ENCODE measurements at regions not wholly inside any gene's neighbourhood (a gene's known extent, or its start where the extent isn't known, plus 50 kb on each side); places are given as distances from the start of the nearest gene placed in this dataset.

DNA sequence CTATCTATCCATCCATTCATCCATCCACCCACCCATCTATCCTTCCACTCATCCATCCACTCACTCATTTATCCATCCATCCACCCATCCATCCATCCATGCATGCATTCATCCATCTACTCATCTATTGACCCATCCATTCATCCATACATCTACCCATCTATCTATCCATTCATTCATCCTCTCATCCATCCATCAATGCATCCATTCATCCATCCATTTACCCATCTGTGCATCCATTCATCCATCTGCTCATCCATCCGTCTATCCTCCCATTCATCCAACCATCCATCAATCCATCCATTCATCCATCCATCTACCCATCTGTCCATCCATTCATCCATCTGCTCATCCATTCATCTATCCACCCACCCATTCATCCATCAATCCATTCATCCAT, 224.5 kb upstream of the MAF start:
- Histone ChIP-seq H3K9me3 (ENCODE audit: control insufficient read depth, insufficient read depth, low read length) (no peaks in the 10 kb centered on the region), H3K79me2 (ENCODE audit: control insufficient read depth, low read length) (no peaks in the 10 kb centered on the region), H3K4me1 (ENCODE audit: control insufficient read depth, low read length) (no peaks in the 10 kb centered on the region), H4K20me1 (ENCODE audit: control insufficient read depth, insufficient read depth, low read depth, low read length) (no peaks in the 10 kb centered on the region), H3K36me3 (ENCODE audit: control insufficient read depth, low read length) (no peaks in the 10 kb centered on the region), H3K9me2 (replicated peaks; ENCODE audit: control insufficient read depth, low read length) (no peaks in the 10 kb centered on the region), H3K4me3 (ENCODE audit: low read length) (no peak overlapping the region), H3K27ac (ENCODE audit: low read depth, low read length) (no peak overlapping the region), H3K27me3 (ENCODE audit: control insufficient read depth, low read length) (no peaks in the 10 kb centered on the region), H3K4me2 (ENCODE audit: low read length) (no peak overlapping the region), H3F3A (ENCODE audit: control insufficient read depth, insufficient read depth) (no peaks in the 10 kb centered on the region)
- TF ChIP-seq, protein P1, sequence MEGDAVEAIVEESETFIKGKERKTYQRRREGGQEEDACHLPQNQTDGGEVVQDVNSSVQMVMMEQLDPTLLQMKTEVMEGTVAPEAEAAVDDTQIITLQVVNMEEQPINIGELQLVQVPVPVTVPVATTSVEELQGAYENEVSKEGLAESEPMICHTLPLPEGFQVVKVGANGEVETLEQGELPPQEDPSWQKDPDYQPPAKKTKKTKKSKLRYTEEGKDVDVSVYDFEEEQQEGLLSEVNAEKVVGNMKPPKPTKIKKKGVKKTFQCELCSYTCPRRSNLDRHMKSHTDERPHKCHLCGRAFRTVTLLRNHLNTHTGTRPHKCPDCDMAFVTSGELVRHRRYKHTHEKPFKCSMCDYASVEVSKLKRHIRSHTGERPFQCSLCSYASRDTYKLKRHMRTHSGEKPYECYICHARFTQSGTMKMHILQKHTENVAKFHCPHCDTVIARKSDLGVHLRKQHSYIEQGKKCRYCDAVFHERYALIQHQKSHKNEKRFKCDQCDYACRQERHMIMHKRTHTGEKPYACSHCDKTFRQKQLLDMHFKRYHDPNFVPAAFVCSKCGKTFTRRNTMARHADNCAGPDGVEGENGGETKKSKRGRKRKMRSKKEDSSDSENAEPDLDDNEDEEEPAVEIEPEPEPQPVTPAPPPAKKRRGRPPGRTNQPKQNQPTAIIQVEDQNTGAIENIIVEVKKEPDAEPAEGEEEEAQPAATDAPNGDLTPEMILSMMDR (IDR thresholded peaks at IDR 0.05; ENCODE audit: low read depth, low read length, poor library complexity, severe bottlenecking) = no peak
- TF ChIP-seq EZH2phosphoT487 (IDR thresholded peaks at IDR 0.05; ENCODE audit: borderline replicate concordance, low read length) = no peak

DNA sequence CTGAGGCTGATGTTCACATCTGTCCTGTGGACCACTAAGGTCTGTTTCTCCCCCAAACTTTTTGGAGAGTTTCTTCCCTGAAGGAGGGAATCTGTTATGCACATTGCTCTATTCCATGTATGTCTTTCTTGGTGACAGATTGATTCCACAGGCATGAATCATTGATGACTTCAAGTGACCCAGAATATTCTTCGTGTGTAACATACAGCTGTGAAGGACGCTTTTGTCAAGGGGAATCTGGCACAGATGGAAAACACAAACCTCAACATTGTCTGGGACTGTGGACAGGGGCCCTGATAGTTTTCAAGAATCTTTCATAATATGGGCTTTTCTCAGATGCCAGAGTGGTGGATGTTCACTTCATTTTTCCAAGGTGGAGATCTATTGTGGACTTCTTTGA, 223.1 kb upstream of the MAF start:
- no peak overlapping the region for H3K27ac ChIP-seq (ENCODE audit: low read depth, low read length)
- no peaks in the 10 kb centered on the region for H3K27me3 ChIP-seq (ENCODE audit: control insufficient read depth, low read length)
- no peak overlapping the region for H3K4me2 ChIP-seq (ENCODE audit: low read length)
- H3K79me2 ChIP-seq (ENCODE audit: control insufficient read depth, low read length) = no peaks in the 10 kb centered on the region
- no peaks in the 10 kb centered on the region for H3K4me1 ChIP-seq (ENCODE audit: control insufficient read depth, low read length)
- H3K9me2 ChIP-seq (replicated peaks; ENCODE audit: control insufficient read depth, low read length) = no peaks in the 10 kb centered on the region
- H3K36me3 ChIP-seq (ENCODE audit: control insufficient read depth, low read length) = no peaks in the 10 kb centered on the region
- no peak overlapping the region for H3K4me3 ChIP-seq (ENCODE audit: low read length)
- H4K20me1 ChIP-seq (ENCODE audit: control insufficient read depth, insufficient read depth, low read depth, low read length) = no peaks in the 10 kb centered on the region
- H3F3A ChIP-seq (ENCODE audit: control insufficient read depth, insufficient read depth) = no peaks in the 10 kb centered on the region
- no peak for TF ChIP-seq EZH2phosphoT487 (IDR thresholded peaks at IDR 0.05; ENCODE audit: borderline replicate concordance, low read length)
- TF ChIP-seq, protein P1 (IDR thresholded peaks at IDR 0.05; ENCODE audit: low read depth, low read length, poor library complexity, severe bottlenecking) = no peak
- H3K9me3 ChIP-seq (ENCODE audit: control insufficient read depth, insufficient read depth, low read length) = no peaks in the 10 kb centered on the region

DNA sequence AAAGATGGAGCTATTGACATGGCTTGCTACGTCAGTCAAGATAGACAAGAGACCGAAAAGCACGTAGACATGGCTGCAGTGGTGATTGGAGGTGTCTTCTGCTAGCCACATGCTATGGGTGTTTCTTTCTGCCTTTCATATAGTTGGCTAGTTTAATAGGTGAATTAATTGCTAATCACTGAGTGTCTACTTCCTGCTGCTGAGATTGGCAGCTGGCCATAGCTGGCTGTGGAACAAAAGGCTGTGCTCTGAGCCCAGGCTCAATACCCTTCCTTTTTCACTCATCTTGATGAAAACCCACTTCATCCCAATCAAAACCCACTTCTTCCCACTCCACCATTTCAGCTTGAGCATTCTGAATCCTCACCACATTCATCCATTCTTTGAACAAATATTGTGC, 221.4 kb upstream of the MAF start:
- H3K4me2 ChIP-seq (ENCODE audit: low read length) = no peak overlapping the region
- no peaks in the 10 kb centered on the region for H3K27me3 ChIP-seq (ENCODE audit: control insufficient read depth, low read length)
- H3K9me2 ChIP-seq (replicated peaks; ENCODE audit: control insufficient read depth, low read length) = no peaks in the 10 kb centered on the region
- H3K27ac ChIP-seq (ENCODE audit: low read depth, low read length) = no peak overlapping the region
- no peaks in the 10 kb centered on the region for H3K9me3 ChIP-seq (ENCODE audit: control insufficient read depth, insufficient read depth, low read length)
- TF ChIP-seq, protein P1 (IDR thresholded peaks at IDR 0.05; ENCODE audit: low read depth, low read length, poor library complexity, severe bottlenecking) = no peak
- no peak for TF ChIP-seq EZH2phosphoT487 (IDR thresholded peaks at IDR 0.05; ENCODE audit: borderline replicate concordance, low read length)
- H3K79me2 ChIP-seq (ENCODE audit: control insufficient read depth, low read length) = no peaks in the 10 kb centered on the region
- no peaks in the 10 kb centered on the region for H3K4me1 ChIP-seq (ENCODE audit: control insufficient read depth, low read length)
- H4K20me1 ChIP-seq (ENCODE audit: control insufficient read depth, insufficient read depth, low read depth, low read length) = no peaks in the 10 kb centered on the region
- H3K36me3 ChIP-seq (ENCODE audit: control insufficient read depth, low read length) = no peaks in the 10 kb centered on the region
- no peak overlapping the region for H3K4me3 ChIP-seq (ENCODE audit: low read length)
- H3F3A ChIP-seq (ENCODE audit: control insufficient read depth, insufficient read depth) = no peaks in the 10 kb centered on the region

DNA sequence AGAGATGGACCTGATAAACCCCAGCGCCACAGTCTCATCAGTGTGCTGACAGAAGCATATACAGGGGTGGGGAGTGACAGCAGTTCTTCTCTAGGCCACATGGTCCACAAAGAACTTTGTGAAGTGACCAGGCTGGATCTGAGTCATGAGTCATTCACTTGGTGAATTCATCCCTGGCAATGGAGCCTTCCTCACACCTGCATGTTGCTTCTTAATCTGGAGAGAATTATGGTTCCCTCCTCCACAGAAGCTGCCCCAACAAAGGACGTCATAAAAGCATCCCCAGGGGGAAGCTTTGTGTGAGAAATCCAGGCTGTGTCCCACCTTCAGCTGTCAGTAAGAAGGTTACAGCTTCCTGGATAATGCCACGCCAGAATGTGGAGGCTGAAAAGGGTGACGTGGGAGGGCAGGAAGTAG, 215.6 kb upstream of the MAF start:
- H3K27ac ChIP-seq (ENCODE audit: low read depth, low read length) = no peak overlapping the region
- no peaks in the 10 kb centered on the region for H3K9me3 ChIP-seq (ENCODE audit: control insufficient read depth, insufficient read depth, low read length)
- H3K4me1 ChIP-seq (ENCODE audit: control insufficient read depth, low read length) = no peaks in the 10 kb centered on the region
- H3K9me2 ChIP-seq (replicated peaks; ENCODE audit: control insufficient read depth, low read length) = no peaks in the 10 kb centered on the region
- H3K27me3 ChIP-seq (ENCODE audit: control insufficient read depth, low read length) = no peaks in the 10 kb centered on the region
- H4K20me1 ChIP-seq (ENCODE audit: control insufficient read depth, insufficient read depth, low read depth, low read length) = no peaks in the 10 kb centered on the region
- no peaks in the 10 kb centered on the region for H3K79me2 ChIP-seq (ENCODE audit: control insufficient read depth, low read length)
- H3F3A ChIP-seq (ENCODE audit: control insufficient read depth, insufficient read depth) = no peaks in the 10 kb centered on the region
- TF ChIP-seq EZH2phosphoT487 (IDR thresholded peaks at IDR 0.05; ENCODE audit: borderline replicate concordance, low read length) = no peak
- TF ChIP-seq, protein P1 (IDR thresholded peaks at IDR 0.05; ENCODE audit: low read depth, low read length, poor library complexity, severe bottlenecking) = no peak
- H3K4me2 ChIP-seq (ENCODE audit: low read length) = no peak overlapping the region
- H3K36me3 ChIP-seq (ENCODE audit: control insufficient read depth, low read length) = no peaks in the 10 kb centered on the region
- no peak overlapping the region for H3K4me3 ChIP-seq (ENCODE audit: low read length)

Measured in DOHH2 (cell line).